ENCODE measurements at regions not wholly inside any gene's neighbourhood (a gene's known extent, or its start where the extent isn't known, plus 50 kb on each side); places are given as distances from the start of the nearest gene placed in this dataset.

DNA sequence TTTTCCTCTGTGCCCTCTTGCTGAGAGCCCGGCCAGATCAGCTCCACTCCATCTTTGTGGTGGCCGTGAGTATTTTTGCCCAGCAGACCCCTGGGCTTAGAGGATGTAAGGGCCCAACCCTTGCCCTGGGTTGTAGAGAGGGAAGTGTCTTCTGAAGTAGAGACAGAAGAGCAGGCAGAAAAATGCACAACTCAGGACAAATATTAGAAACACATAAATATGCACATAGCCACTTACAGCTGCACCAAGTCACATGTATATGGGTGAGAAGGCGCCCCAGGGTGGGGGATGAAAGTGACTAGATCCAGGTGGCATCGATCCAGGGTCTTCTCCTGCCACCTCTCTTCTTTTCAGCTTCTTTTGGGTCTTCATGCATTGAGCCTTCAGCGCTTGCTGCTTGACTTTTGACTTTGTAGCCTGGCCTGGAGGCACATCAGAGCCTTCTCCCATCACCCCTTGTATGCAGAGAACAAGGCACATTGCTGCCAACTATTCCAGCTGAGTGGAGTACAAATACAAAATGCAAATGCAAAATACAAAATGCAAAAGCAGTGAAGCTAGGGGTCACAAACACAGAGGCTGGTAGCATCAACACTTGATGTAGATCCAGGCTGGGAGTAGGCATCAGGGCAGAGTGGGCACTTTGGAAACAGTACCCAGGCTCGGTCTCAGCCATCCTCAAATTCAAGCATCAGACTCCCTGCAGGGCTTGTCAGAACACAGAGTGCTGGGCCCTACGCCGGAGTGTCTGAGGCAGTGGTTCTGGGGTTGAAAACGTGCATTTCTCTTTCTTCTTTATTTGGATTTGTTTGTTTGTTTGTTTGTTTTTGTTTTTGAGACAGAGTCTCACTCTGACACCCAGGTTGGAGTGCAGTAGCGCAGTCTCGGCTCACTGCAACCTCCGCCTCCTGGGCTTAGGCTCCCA is 133.0 kb downstream of the ASB7 start:
- peaks cover 5% of the 10 kb centered on the region for H3K4me1 ChIP-seq
- H3K27ac ChIP-seq: no peak overlapping the region
- H3K27me3 ChIP-seq: no peaks in the 10 kb centered on the region
- H3K4me3 ChIP-seq: no peak overlapping the region
- TF ChIP-seq, protein P1, sequence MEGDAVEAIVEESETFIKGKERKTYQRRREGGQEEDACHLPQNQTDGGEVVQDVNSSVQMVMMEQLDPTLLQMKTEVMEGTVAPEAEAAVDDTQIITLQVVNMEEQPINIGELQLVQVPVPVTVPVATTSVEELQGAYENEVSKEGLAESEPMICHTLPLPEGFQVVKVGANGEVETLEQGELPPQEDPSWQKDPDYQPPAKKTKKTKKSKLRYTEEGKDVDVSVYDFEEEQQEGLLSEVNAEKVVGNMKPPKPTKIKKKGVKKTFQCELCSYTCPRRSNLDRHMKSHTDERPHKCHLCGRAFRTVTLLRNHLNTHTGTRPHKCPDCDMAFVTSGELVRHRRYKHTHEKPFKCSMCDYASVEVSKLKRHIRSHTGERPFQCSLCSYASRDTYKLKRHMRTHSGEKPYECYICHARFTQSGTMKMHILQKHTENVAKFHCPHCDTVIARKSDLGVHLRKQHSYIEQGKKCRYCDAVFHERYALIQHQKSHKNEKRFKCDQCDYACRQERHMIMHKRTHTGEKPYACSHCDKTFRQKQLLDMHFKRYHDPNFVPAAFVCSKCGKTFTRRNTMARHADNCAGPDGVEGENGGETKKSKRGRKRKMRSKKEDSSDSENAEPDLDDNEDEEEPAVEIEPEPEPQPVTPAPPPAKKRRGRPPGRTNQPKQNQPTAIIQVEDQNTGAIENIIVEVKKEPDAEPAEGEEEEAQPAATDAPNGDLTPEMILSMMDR (IDR thresholded peaks at IDR 0.05): no peak
- no peak for DNase-seq
- H3K36me3 ChIP-seq: no peaks in the 10 kb centered on the region
- intact Hi-C loops (cut with DNase I): no loop called here
- no peaks in the 10 kb centered on the region for H3K9me3 ChIP-seq
- no peak for ATAC-seq

DNA sequence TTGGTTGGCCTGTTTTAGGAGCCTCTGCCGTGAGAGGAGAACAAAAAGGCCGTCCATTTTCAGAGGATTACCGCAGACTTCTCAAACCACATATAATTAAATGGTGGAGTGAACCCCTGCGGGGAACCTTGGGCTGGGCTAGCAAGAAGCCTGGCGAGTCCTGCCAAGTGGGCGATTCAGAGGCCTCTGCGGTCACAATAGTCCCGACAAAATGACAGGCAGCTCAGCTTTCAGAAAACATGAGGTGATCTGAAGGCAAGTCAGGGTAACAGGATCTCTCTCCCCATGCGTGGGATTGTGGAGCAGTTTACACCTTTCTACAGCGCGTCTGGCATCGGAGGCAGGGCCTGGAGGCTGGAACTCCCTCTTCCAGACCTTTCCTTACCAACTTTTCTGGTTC is 134.8 kb downstream of the ASB7 start:
- H3K27me3 ChIP-seq: no peaks in the 10 kb centered on the region
- no peak overlapping the region for H3K27ac ChIP-seq
- no peaks in the 10 kb centered on the region for H3K9me3 ChIP-seq
- DNase-seq (peak; percentile 22), ATAC-seq (no peak)
- H3K36me3 ChIP-seq: no peaks in the 10 kb centered on the region
- H3K4me1 ChIP-seq: peaks cover 5% of the 10 kb centered on the region
- TF ChIP-seq, protein P1 (IDR thresholded peaks at IDR 0.05): no peak
- intact Hi-C loops (cut with DNase I): no loop called here
- H3K4me3 ChIP-seq: no peak overlapping the region

DNA sequence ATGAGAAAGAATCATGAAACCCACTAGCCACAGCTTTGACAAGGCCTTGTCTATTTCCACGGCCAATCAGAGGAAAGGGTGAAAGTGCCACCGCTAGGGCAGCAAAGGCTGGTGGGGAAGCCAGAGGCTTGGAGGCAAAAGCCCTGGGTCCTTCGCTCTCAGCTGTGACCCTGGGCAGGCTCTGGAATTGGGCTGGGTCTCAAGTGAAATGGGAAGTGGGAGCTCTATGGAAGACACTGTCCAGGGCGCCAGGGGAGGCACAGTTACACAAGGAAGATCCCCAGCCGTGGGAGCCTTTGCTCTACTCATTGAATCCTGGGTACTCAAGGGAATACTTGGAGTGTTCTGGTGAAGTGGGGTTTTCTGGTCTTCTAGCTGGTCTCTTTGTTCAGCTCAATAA is 136.2 kb downstream of the ASB7 start:
- ATAC-seq: no peak
- no peaks in the 10 kb centered on the region for H3K4me1 ChIP-seq
- DNase-seq: peak; percentile 39
- intact Hi-C loops (cut with DNase I): no loop called here
- TF ChIP-seq, protein P1 (IDR thresholded peaks at IDR 0.05): no peak
- no peaks in the 10 kb centered on the region for H3K36me3 ChIP-seq
- H3K4me3 ChIP-seq: no peak overlapping the region
- no peaks in the 10 kb centered on the region for H3K9me3 ChIP-seq
- no peaks in the 10 kb centered on the region for H3K27me3 ChIP-seq
- no peak overlapping the region for H3K27ac ChIP-seq

DNA sequence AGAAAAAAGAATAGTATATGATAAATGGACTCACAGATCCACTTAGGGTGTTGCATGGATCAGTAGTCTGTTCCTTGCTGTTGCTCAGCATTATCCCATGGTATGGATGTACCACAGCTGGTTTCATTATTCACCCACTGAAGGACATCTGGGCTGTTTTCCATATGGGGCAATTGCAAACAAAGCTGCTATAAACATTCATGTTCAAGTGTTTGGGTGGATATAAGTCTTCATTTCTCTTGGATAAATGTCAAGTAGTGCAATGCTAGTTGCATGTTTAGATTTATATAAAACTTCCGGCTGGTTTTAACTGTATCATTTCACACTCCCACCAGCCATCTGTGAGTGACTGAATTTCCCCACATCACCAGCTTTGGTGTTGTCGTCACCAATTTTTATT is 137.7 kb downstream of the ASB7 start:
- H3K9me3 ChIP-seq: no peaks in the 10 kb centered on the region
- H3K36me3 ChIP-seq: no peaks in the 10 kb centered on the region
- no peak overlapping the region for H3K27ac ChIP-seq
- no peak overlapping the region for H3K4me3 ChIP-seq
- DNase-seq (no peak), ATAC-seq (no peak)
- intact Hi-C loops (cut with DNase I): no loop called here
- H3K4me1 ChIP-seq: no peaks in the 10 kb centered on the region
- no peaks in the 10 kb centered on the region for H3K27me3 ChIP-seq
- TF ChIP-seq, protein P1 (IDR thresholded peaks at IDR 0.05): no peak

DNA sequence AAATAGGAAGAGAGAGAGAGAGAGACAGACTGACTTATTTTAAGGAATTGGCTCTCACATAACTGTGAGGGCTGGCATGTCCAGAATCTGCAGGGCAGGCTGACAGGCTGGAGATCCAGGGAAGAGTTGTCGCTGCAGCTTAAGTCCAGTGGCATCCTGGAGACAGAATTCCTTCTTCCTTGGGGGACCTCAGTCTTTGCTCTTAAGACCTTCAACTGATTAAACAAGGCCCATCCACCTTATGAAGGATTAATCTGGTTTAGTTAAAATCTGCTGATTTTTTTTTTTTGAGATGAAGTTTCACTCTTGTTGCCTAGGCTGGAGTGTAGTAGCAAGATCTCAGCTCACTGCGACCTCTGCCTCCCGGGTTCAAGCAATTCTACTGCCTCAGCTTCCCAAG is 128.0 kb upstream of the ALDH1A3 start:
- H3K4me1 ChIP-seq: no peaks in the 10 kb centered on the region
- H3K27ac ChIP-seq: no peak overlapping the region
- H3K9me3 ChIP-seq: no peaks in the 10 kb centered on the region
- no peaks in the 10 kb centered on the region for H3K36me3 ChIP-seq
- TF ChIP-seq, protein P1 (IDR thresholded peaks at IDR 0.05): no peak
- intact Hi-C loops (cut with DNase I): no loop called here
- ATAC-seq (no peak), DNase-seq (no peak)
- no peaks in the 10 kb centered on the region for H3K27me3 ChIP-seq
- no peak overlapping the region for H3K4me3 ChIP-seq

Measured in upper lobe of right lung (tissue), 1 donor.